Endothelial cell (in vitro differentiated cells): ENCODE measurements at regions not wholly inside any gene's neighbourhood (a gene's known extent, or its start where the extent isn't known, plus 50 kb on each side); places are given as distances from the start of the nearest gene placed in this dataset.

Experiments
- DNase-seq: peaks from one replicate; pipeline ENCODE4 v3.0.0; 2021; ENCODE audit warnings: low spot score
- H3K27ac Mint-ChIP-seq: one replicate; pipeline ENCODE4 v1.8.0; 2021; ENCODE audit warnings: mixed read lengths, inconsistent platforms; ENCODE audit not compliant: unreplicated experiment
- H3K27me3 Mint-ChIP-seq: one replicate; pipeline ENCODE4 v1.8.0; 2021; ENCODE audit warnings: mild to moderate bottlenecking, moderate library complexity, mixed read lengths, inconsistent platforms; ENCODE audit not compliant: unreplicated experiment
- H3K36me3 Mint-ChIP-seq: one replicate; pipeline ENCODE4 v1.8.0; 2021; ENCODE audit warnings: mild to moderate bottlenecking, low read depth, mixed read lengths, inconsistent platforms; ENCODE audit not compliant: unreplicated experiment
- H3K4me1 Mint-ChIP-seq: one replicate; pipeline ENCODE4 v1.8.0; 2021; ENCODE audit warnings: mild to moderate bottlenecking, mixed read lengths, inconsistent platforms; ENCODE audit not compliant: unreplicated experiment
- H3K4me3 Mint-ChIP-seq: one replicate; pipeline ENCODE4 v1.8.0; 2021; ENCODE audit warnings: mild to moderate bottlenecking, mixed read lengths, inconsistent platforms; ENCODE audit not compliant: unreplicated experiment
- H3K9me3 Mint-ChIP-seq: one replicate; pipeline ENCODE4 v1.8.0; 2021; ENCODE audit warnings: mixed read lengths, inconsistent platforms; ENCODE audit not compliant: unreplicated experiment
- TF ChIP-seq, protein P1 (sequence below): fragments of 200-600 bp; sonication (generic); IDR thresholded peaks from one replicate; pipeline ENCODE4 v1.5.0; 2021; ENCODE audit warnings: antibody characterized with exemption; ENCODE audit not compliant: unreplicated experiment

DNA sequence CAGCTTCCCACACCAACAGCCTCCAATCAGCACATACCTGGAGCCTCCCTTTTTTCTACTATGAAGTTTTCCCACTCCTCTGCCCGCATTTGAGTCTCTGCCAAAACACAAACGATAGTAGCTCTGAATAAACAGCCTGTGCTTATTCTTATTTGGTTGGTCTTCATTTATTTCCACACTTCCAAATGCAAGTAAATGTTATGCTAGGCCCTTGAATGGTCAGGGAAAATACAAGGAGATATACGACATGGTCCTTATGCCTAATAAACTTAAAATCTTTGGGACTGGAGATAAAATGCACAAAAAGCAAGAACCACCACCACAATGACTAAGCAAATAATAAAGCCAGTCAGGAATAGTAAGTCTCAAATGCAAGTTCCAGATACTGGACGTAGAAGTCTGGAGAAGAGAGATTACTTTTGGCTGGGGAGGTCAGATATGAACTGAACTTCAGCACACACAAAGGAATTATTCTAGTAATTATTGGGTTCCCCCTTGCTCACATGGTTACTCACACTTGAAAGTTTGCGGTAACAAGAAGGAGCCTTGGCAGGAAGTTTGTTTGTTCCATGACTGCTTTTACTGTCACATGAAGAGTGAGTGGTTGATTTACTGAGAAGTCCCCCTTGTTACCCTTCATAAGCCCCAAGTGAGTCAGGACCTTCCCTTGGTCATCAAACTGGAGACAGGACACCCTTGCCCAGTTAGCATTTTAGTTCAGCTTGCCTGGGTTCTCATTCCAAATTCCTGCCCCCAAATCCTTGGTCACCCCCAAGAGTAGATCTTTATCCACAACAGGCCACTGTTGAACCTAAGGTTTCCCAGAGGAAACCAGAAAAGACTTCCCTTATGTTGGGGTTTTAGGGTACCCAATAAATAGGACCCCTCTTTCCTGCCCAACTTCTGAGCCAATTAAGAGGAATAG is 511.2 kb upstream of the JARID2 start:
- Mint-ChIP-seq H3K27me3 (no peaks in the 10 kb centered on the region), H3K36me3 (no peaks in the 10 kb centered on the region), H3K9me3 (no peaks in the 10 kb centered on the region), H3K4me3 (no peak overlapping the region), H3K4me1 (peaks cover 14% of the 10 kb centered on the region), H3K27ac (no peak overlapping the region)
- DNase-seq = no peak
- TF ChIP-seq, protein P1, sequence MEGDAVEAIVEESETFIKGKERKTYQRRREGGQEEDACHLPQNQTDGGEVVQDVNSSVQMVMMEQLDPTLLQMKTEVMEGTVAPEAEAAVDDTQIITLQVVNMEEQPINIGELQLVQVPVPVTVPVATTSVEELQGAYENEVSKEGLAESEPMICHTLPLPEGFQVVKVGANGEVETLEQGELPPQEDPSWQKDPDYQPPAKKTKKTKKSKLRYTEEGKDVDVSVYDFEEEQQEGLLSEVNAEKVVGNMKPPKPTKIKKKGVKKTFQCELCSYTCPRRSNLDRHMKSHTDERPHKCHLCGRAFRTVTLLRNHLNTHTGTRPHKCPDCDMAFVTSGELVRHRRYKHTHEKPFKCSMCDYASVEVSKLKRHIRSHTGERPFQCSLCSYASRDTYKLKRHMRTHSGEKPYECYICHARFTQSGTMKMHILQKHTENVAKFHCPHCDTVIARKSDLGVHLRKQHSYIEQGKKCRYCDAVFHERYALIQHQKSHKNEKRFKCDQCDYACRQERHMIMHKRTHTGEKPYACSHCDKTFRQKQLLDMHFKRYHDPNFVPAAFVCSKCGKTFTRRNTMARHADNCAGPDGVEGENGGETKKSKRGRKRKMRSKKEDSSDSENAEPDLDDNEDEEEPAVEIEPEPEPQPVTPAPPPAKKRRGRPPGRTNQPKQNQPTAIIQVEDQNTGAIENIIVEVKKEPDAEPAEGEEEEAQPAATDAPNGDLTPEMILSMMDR = no peak

DNA sequence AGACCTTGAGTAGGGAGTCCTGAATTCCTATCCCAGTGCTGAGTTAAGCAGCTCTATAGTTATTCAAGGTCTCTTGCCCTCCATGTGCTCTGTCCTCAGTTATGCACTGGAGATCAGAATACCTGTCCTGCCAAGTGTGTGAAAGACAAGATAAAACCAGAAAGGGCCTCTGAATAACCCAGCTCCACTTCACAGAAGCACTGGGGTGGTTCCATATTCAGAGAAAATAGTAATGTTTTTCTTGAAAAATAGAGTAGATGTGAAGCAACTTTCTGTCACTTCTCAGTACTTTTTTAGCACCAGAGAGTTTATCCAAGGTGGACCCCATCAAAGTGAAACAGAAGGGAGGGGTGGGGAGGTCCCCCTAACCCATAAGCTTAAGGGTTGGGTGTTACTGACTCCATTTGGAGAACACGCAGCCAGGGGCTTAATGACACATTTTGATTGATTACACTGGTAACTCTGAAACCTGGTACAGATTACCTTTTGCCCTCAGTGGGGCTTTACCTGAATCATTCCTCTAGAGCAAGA is 509.8 kb upstream of the JARID2 start:
- H3K36me3 Mint-ChIP-seq = no peaks in the 10 kb centered on the region
- no peaks in the 10 kb centered on the region for H3K27me3 Mint-ChIP-seq
- no peak for DNase-seq
- H3K9me3 Mint-ChIP-seq = no peaks in the 10 kb centered on the region
- peaks cover 14% of the 10 kb centered on the region for H3K4me1 Mint-ChIP-seq
- TF ChIP-seq, protein P1 = no peak
- H3K4me3 Mint-ChIP-seq = no peak overlapping the region
- no peak overlapping the region for H3K27ac Mint-ChIP-seq

DNA sequence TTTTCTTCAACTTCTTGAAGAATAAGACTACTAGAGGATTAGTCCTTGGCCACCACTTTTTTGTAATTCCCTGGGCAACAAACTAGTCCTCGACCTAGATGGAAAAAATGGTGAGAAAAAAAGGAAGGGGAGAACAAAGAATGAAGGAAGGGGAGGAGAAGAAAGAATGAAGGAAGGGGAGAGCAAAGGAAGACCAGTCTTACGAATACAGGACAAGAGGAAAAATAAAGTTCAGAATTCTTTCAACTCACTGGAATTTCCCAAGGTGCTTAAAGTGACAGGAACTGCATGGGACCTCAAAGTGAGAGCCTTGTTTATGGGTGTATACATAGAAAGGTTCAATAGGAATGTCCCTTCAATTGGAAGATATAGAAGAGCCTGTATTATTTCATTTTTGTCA is 509.3 kb upstream of the JARID2 start:
- H3K27me3 Mint-ChIP-seq = no peaks in the 10 kb centered on the region

DNA sequence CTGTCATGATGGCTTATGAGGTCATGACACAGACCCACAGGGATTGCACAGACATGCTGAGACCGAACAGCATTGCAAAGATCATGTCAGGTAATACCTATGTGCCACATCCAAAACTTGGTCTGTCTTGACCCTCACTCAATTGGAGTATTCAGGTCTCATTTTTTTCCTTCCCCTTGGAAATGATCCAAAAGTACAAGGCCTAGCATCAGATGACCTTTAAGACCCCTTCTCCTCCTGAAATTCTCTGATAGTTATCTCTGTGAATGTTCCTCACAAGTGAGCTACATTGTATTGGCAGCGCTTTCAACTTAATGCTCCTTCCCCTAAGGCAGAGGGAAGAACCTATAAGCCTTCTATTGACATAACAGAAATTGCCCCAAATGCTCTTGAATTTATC is 507.4 kb upstream of the JARID2 start:
- Mint-ChIP-seq H3K27ac (no peak overlapping the region), H3K36me3 (no peaks in the 10 kb centered on the region), H3K9me3 (no peaks in the 10 kb centered on the region), H3K4me1 (peaks cover 6% of the 10 kb centered on the region), H3K4me3 (no peak overlapping the region), H3K27me3 (no peaks in the 10 kb centered on the region)
- DNase-seq = no peak
- TF ChIP-seq, protein P1 = no peak

More for the DNA sequence above, 509.3 kb upstream of the JARID2 start:
- peaks cover 14% of the 10 kb centered on the region for H3K4me1 Mint-ChIP-seq
- no peaks in the 10 kb centered on the region for H3K9me3 Mint-ChIP-seq
- DNase-seq = no peak
- no peak overlapping the region for H3K4me3 Mint-ChIP-seq
- H3K36me3 Mint-ChIP-seq = no peaks in the 10 kb centered on the region
- H3K27ac Mint-ChIP-seq = no peak overlapping the region
- TF ChIP-seq, protein P1 = no peak

DNA sequence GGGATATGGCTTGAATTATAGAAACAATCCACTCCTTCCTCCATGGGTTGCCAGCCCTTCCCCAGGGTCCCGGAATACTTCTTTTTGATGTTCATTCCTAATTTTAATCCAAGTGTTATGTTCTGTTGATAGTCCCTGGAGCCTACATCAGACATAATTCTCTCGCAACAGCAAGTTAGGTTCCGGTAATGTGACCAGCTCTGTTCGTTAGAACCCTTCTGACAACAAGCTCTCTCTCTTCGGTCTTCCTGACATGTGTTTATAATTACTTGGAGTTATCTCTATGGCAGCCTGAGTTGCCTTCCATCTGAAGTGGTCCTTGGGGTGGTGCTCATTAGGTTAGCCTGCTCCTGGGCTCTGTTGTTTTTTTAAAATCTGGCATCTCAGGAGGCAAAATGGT is 506.9 kb upstream of the JARID2 start:
- DNase-seq = no peak
- no peak overlapping the region for H3K27ac Mint-ChIP-seq
- peaks cover 6% of the 10 kb centered on the region for H3K4me1 Mint-ChIP-seq
- TF ChIP-seq, protein P1 = no peak
- no peak overlapping the region for H3K4me3 Mint-ChIP-seq
- no peaks in the 10 kb centered on the region for H3K27me3 Mint-ChIP-seq
- H3K36me3 Mint-ChIP-seq = no peaks in the 10 kb centered on the region
- H3K9me3 Mint-ChIP-seq = no peaks in the 10 kb centered on the region
